ENCODE measurements at regions not wholly inside any gene's neighbourhood (a gene's known extent, or its start where the extent isn't known, plus 50 kb on each side); places are given as distances from the start of the nearest gene placed in this dataset.
A peak's percentile ranks its signal among the peaks of the same experiment; 100 is the strongest.

DNA sequence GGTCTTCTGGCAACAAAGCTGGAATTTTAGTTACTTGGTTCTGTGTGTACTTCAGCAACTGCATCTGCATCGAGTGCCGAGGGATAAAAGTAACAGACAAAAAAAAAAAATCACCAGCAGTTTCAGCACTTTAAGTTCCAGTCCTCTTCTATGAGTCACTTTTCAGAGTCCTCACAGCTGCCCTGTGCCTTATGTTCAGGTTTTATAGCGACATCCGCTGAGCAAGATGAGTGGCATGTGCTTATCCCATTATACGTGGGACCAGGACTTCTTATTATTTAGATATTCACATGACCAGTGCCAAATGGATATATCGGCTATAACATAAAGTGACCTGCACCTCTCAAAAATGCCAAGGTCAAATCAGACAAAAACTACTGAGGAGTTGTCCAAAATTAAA, 242.9 kb downstream of the FOXA2 start:
- H3K36me3 ChIP-seq (replicated peaks; ENCODE audit: control insufficient read depth, insufficient read depth, low read length), result no peaks in the 10 kb centered on the region
- no peaks in the 10 kb centered on the region for H3K27me3 ChIP-seq (ENCODE audit: control insufficient read depth, insufficient read depth, low read length)
- no peak overlapping the region for H3K4me3 ChIP-seq (ENCODE audit: insufficient read depth, low read depth, low read length)
- no peak for DNase-seq

DNA sequence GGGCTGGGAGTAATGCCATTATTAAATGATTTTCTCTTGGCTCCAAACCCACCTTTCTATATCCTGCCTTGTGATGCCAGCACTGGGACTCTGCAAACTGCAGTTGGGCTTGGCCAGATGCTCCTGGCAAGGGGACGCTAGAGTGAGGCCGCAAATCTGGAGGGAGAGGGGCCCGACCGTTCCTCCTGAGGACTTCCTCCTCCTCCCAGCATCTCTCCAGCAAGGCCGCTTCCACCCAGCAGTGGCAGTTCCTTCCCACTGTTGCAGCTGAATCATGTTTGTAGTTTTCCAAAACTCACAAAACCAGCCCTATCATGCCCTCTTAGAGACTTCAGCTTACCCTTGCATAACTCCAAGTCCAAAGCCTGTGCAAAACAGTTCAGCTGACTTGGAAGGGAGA, 244.4 kb downstream of the FOXA2 start:
- no peak for DNase-seq
- H3K27me3 ChIP-seq (ENCODE audit: control insufficient read depth, insufficient read depth, low read length), result no peaks in the 10 kb centered on the region

GRCh38 chr20:22339091-22339881, 245.1 kb downstream of the FOXA2 start:
- Histone ChIP-seq H3K36me3 (replicated peaks; ENCODE audit: control insufficient read depth, insufficient read depth, low read length) (no peaks in the 10 kb centered on the region), H3K4me3 (ENCODE audit: insufficient read depth, low read depth, low read length) (no peak overlapping the region), H3K27me3 (ENCODE audit: control insufficient read depth, insufficient read depth, low read length) (no peaks in the 10 kb centered on the region)
- DNase-seq, result peak; percentile 42

More for the DNA sequence above, 244.4 kb downstream of the FOXA2 start:
- Histone ChIP-seq H3K4me3 (ENCODE audit: insufficient read depth, low read depth, low read length) (no peak overlapping the region), H3K36me3 (replicated peaks; ENCODE audit: control insufficient read depth, insufficient read depth, low read length) (no peaks in the 10 kb centered on the region)

- H3K4me3 ChIP-seq (ENCODE audit: insufficient read depth, low read depth, low read length), result no peak overlapping the region
- no peaks in the 10 kb centered on the region for H3K27me3 ChIP-seq (ENCODE audit: control insufficient read depth, insufficient read depth, low read length)
- no peak for DNase-seq
- H3K36me3 ChIP-seq (replicated peaks; ENCODE audit: control insufficient read depth, insufficient read depth, low read length), result no peaks in the 10 kb centered on the region
These were observed 246.1 kb downstream of the FOXA2 start for GRCh38 chr20:22338140-22338708.

GRCh38 chr20:22335210-22335609, 249.2 kb downstream of the FOXA2 start:
- no peaks in the 10 kb centered on the region for H3K36me3 ChIP-seq (replicated peaks; ENCODE audit: control insufficient read depth, insufficient read depth, low read length)
- H3K27me3 ChIP-seq (ENCODE audit: control insufficient read depth, insufficient read depth, low read length), result no peaks in the 10 kb centered on the region
- no peak for DNase-seq
- H3K4me3 ChIP-seq (ENCODE audit: insufficient read depth, low read depth, low read length), result no peak overlapping the region

DNA sequence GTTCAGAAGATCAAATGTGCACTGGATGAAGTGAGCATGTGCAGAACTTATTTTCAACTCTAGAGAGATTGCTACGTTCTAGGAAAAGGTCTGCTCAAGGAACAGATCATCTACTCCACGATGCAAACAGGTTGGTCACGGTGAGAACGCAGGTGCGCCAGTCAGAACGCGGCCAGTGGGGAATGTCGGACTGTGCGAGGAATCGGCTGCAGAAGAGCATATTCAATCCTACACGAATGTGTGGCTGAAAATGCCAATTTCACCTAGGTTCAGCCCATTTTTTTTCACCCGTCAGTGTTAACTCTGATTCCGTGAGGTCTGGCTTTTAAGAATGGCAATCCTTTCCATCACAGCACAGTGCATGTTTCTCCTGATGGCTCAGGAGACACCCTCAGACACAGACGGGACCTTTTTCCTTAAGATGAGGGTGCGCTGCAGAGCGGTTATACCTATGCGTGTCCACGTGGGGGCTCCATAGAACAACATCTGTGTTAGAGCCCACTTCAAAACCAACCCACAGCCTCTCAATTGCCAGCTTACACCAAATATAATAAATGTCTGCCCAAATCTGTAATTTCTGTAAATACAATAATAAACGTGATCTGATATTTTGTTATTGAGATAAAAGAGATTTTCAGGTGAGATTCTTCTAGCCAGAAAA, 250.4 kb downstream of the FOXA2 start:
- DNase-seq, result peak; percentile 71
- no peaks in the 10 kb centered on the region for H3K36me3 ChIP-seq (replicated peaks; ENCODE audit: control insufficient read depth, insufficient read depth, low read length)
- H3K27me3 ChIP-seq (ENCODE audit: control insufficient read depth, insufficient read depth, low read length), result no peaks in the 10 kb centered on the region
- H3K4me3 ChIP-seq (ENCODE audit: insufficient read depth, low read depth, low read length), result no peak overlapping the region

- no peak overlapping the region for H3K4me3 ChIP-seq (ENCODE audit: insufficient read depth, low read depth, low read length)
- no peaks in the 10 kb centered on the region for H3K27me3 ChIP-seq (ENCODE audit: control insufficient read depth, insufficient read depth, low read length)
- DNase-seq, result no peak
- H3K36me3 ChIP-seq (replicated peaks; ENCODE audit: control insufficient read depth, insufficient read depth, low read length), result no peaks in the 10 kb centered on the region
These were observed 259.9 kb downstream of the FOXA2 start for GRCh38 chr20:22324505-22324904.

GRCh38 chr20:22322513-22322912, 261.9 kb downstream of the FOXA2 start:
- DNase-seq, result no peak
- Histone ChIP-seq H3K36me3 (replicated peaks; ENCODE audit: control insufficient read depth, insufficient read depth, low read length) (no peaks in the 10 kb centered on the region), H3K27me3 (ENCODE audit: control insufficient read depth, insufficient read depth, low read length) (no peaks in the 10 kb centered on the region), H3K4me3 (ENCODE audit: insufficient read depth, low read depth, low read length) (no peak overlapping the region)

- Histone ChIP-seq H3K36me3 (replicated peaks; ENCODE audit: control insufficient read depth, insufficient read depth, low read length) (no peaks in the 10 kb centered on the region), H3K27me3 (ENCODE audit: control insufficient read depth, insufficient read depth, low read length) (no peaks in the 10 kb centered on the region), H3K4me3 (ENCODE audit: insufficient read depth, low read depth, low read length) (no peak overlapping the region)
- no peak for DNase-seq
These were observed 263.2 kb downstream of the FOXA2 start for GRCh38 chr20:22321191-22321590.

DNA sequence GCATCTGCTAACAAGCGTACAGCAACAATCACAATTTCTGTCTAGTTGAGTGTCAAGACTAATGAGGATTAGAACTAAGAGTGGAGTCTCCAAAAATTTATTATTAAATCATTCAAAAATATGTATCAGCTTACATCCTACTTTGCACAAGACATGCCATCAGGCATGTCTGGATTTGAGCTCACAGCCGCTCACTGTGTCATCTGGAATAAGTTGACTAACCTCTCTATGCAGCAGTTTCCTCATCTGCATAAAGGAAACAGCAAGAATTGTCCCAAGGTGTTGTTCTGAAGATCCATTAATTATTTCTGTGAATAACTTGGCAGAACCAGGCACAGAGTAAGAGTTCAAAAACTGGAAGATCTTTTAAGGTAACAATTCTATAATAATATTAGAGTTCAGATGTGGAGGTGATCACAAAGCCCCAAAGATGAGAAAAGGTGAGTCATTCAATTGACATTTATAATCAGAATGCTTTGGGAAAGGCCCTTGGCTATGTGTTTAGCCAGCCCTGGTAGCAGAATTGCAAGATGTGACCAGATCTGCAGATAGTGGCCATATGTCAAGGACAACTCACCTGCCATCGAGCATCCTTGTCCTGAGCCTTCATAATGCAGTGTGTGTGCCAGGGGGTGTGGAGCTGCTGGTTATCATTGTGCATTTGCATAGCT, 264.0 kb downstream of the FOXA2 start:
- DNase-seq, result no peak
- H3K36me3 ChIP-seq (replicated peaks; ENCODE audit: control insufficient read depth, insufficient read depth, low read length), result no peaks in the 10 kb centered on the region
- H3K27me3 ChIP-seq (ENCODE audit: control insufficient read depth, insufficient read depth, low read length), result no peaks in the 10 kb centered on the region
- H3K4me3 ChIP-seq (ENCODE audit: insufficient read depth, low read depth, low read length), result no peak overlapping the region

GRCh38 chr20:22315771-22316170, 268.6 kb downstream of the FOXA2 start:
- Histone ChIP-seq H3K4me3 (ENCODE audit: insufficient read depth, low read depth, low read length) (no peak overlapping the region), H3K36me3 (replicated peaks; ENCODE audit: control insufficient read depth, insufficient read depth, low read length) (no peaks in the 10 kb centered on the region), H3K27me3 (ENCODE audit: control insufficient read depth, insufficient read depth, low read length) (no peaks in the 10 kb centered on the region)
- DNase-seq, result no peak

DNA sequence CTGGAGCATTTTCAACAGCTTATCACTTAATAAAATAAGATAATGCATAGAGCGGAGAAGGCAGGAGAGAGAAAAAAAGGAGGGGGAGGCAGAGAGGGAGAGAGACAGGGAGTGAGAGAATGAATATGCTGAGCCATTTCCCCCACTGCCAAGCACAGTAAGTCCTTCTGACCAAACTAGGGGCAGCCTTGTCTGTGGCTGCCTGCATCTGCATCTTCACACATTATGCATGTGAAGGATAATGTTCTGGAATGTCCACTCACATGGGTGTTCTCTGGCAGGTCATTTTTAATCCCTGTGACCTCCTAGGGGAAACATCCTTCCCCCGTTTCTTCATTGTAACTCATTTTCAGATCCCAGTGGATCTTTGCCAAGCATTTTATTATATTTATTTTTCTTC, 269.3 kb downstream of the FOXA2 start:
- H3K4me3 ChIP-seq (ENCODE audit: insufficient read depth, low read depth, low read length), result no peak overlapping the region
- no peaks in the 10 kb centered on the region for H3K27me3 ChIP-seq (ENCODE audit: control insufficient read depth, insufficient read depth, low read length)
- DNase-seq, result no peak
- H3K36me3 ChIP-seq (replicated peaks; ENCODE audit: control insufficient read depth, insufficient read depth, low read length), result no peaks in the 10 kb centered on the region

DNA sequence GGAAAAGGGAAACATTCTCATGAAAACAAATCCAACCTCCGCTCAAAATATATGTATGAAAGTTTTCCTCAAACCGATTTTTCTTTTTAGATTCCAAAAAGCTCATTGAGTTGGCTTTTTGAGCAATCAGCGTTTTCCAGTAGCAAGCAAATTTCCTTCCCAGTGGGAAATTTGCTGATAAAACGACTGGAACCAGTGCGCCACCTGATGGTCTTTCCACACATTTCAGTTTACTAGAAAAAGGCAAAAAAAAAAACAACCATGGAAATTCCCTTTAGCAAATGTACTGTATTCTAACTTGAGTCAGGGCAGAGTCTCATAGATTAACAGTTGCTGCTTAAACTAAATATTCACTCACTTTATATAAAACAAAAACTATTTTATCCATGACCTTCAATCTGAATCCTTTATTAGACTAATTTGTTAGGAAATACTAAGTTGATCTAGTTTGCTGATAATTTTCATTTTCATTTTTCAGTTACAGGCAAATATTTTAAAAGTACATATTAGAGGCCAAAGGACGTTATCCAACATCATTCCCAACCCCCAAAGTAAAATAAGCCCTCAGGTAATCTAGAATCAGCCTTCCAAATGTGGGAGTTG, 271.5 kb downstream of the FOXA2 start:
- Histone ChIP-seq H3K36me3 (replicated peaks; ENCODE audit: control insufficient read depth, insufficient read depth, low read length) (no peaks in the 10 kb centered on the region), H3K4me3 (ENCODE audit: insufficient read depth, low read depth, low read length) (no peak overlapping the region), H3K27me3 (ENCODE audit: control insufficient read depth, insufficient read depth, low read length) (no peaks in the 10 kb centered on the region)
- DNase-seq, result peak; percentile 45

GRCh38 chr20:22308934-22309333, 275.4 kb downstream of the FOXA2 start:
- DNase-seq, result no peak
- H3K4me3 ChIP-seq (ENCODE audit: insufficient read depth, low read depth, low read length), result no peak overlapping the region
- peaks cover 1% of the 10 kb centered on the region for H3K27me3 ChIP-seq (ENCODE audit: control insufficient read depth, insufficient read depth, low read length)

More at GRCh38 chr20:22308934-22309333, 275.4 kb downstream of the FOXA2 start:
- H3K36me3 ChIP-seq (replicated peaks; ENCODE audit: control insufficient read depth, insufficient read depth, low read length), result no peaks in the 10 kb centered on the region
